ENCODE measurements at regions not wholly inside any gene's neighbourhood (a gene's known extent, or its start where the extent isn't known, plus 50 kb on each side); places are given as distances from the start of the nearest gene placed in this dataset.

GRCh38 chr9:134559013-134559412 lies 82.6 kb upstream of the COL5A1 start:
- no peaks in the 10 kb centered on the region for H3K27me3 ChIP-seq (replicated peaks; ENCODE audit: control insufficient read depth, insufficient read depth, low read length)
- peaks cover 6% of the 10 kb centered on the region for H3K9me3 ChIP-seq (ENCODE audit: control insufficient read depth, low read length)
- DNase-seq (ENCODE audit: low read depth) = no peak
- H3K36me3 ChIP-seq (ENCODE audit: control insufficient read depth, insufficient read depth, low read length, severe bottlenecking) = no peaks in the 10 kb centered on the region
- no peak overlapping the region for H3K4me3 ChIP-seq (ENCODE audit: low read length)
- no peak overlapping the region for H3K9ac ChIP-seq (ENCODE audit: low read length)
- H3K4me1 ChIP-seq (ENCODE audit: control insufficient read depth, insufficient read depth, low read length) = peaks cover 10% of the 10 kb centered on the region

GRCh38 chr9:134560206-134560605 lies 81.4 kb upstream of the COL5A1 start:
- Histone ChIP-seq H3K4me3 (ENCODE audit: low read length) (no peak overlapping the region), H3K27me3 (replicated peaks; ENCODE audit: control insufficient read depth, insufficient read depth, low read length) (no peaks in the 10 kb centered on the region), H3K36me3 (ENCODE audit: control insufficient read depth, insufficient read depth, low read length, severe bottlenecking) (no peaks in the 10 kb centered on the region), H3K9me3 (ENCODE audit: control insufficient read depth, low read length) (peaks cover 6% of the 10 kb centered on the region), H3K4me1 (ENCODE audit: control insufficient read depth, insufficient read depth, low read length) (peaks cover 8% of the 10 kb centered on the region), H3K9ac (ENCODE audit: low read length) (no peak overlapping the region)
- no peak for DNase-seq (ENCODE audit: low read depth)

GRCh38 chr9:134560654-134561053 lies 80.9 kb upstream of the COL5A1 start:
- Histone ChIP-seq H3K9ac (ENCODE audit: low read length) (no peak overlapping the region), H3K27me3 (replicated peaks; ENCODE audit: control insufficient read depth, insufficient read depth, low read length) (no peaks in the 10 kb centered on the region), H3K4me3 (ENCODE audit: low read length) (no peak overlapping the region), H3K4me1 (ENCODE audit: control insufficient read depth, insufficient read depth, low read length) (peaks cover 10% of the 10 kb centered on the region), H3K36me3 (ENCODE audit: control insufficient read depth, insufficient read depth, low read length, severe bottlenecking) (no peaks in the 10 kb centered on the region), H3K9me3 (ENCODE audit: control insufficient read depth, low read length) (peaks cover 6% of the 10 kb centered on the region)
- DNase-seq (ENCODE audit: low read depth) = no peak

- no peak overlapping the region for H3K9ac ChIP-seq (ENCODE audit: low read length)
- H3K4me1 ChIP-seq (ENCODE audit: control insufficient read depth, insufficient read depth, low read length) = peaks cover 10% of the 10 kb centered on the region
- H3K4me3 ChIP-seq (ENCODE audit: low read length) = no peak overlapping the region
These were observed 80.0 kb upstream of the COL5A1 start for GRCh38 chr9:134561427-134562145.

GRCh38 chr9:134562146-134562849 lies 79.3 kb upstream of the COL5A1 start:
- Histone ChIP-seq H3K4me3 (ENCODE audit: low read length) (no peak overlapping the region), H3K9me3 (ENCODE audit: control insufficient read depth, low read length) (peaks cover 19% of the 10 kb centered on the region), H3K27me3 (replicated peaks; ENCODE audit: control insufficient read depth, insufficient read depth, low read length) (no peaks in the 10 kb centered on the region), H3K9ac (ENCODE audit: low read length) (no peak overlapping the region), H3K4me1 (ENCODE audit: control insufficient read depth, insufficient read depth, low read length) (peaks cover 10% of the 10 kb centered on the region), H3K36me3 (ENCODE audit: control insufficient read depth, insufficient read depth, low read length, severe bottlenecking) (no peaks in the 10 kb centered on the region)
- DNase-seq (ENCODE audit: low read depth) = no peak

More at GRCh38 chr9:134561427-134562145, 80.0 kb upstream of the COL5A1 start:
- H3K36me3 ChIP-seq (ENCODE audit: control insufficient read depth, insufficient read depth, low read length, severe bottlenecking) = no peaks in the 10 kb centered on the region
- H3K27me3 ChIP-seq (replicated peaks; ENCODE audit: control insufficient read depth, insufficient read depth, low read length) = no peaks in the 10 kb centered on the region
- H3K9me3 ChIP-seq (ENCODE audit: control insufficient read depth, low read length) = peaks cover 12% of the 10 kb centered on the region
- no peak for DNase-seq (ENCODE audit: low read depth)

GRCh38 chr9:134563397-134563796 lies 78.2 kb upstream of the COL5A1 start:
- H3K27me3 ChIP-seq (replicated peaks; ENCODE audit: control insufficient read depth, insufficient read depth, low read length) = no peaks in the 10 kb centered on the region
- H3K9ac ChIP-seq (ENCODE audit: low read length) = no peak overlapping the region
- H3K4me1 ChIP-seq (ENCODE audit: control insufficient read depth, insufficient read depth, low read length) = peaks cover 19% of the 10 kb centered on the region
- DNase-seq (ENCODE audit: low read depth) = no peak
- no peaks in the 10 kb centered on the region for H3K36me3 ChIP-seq (ENCODE audit: control insufficient read depth, insufficient read depth, low read length, severe bottlenecking)
- no peak overlapping the region for H3K4me3 ChIP-seq (ENCODE audit: low read length)
- H3K9me3 ChIP-seq (ENCODE audit: control insufficient read depth, low read length) = peaks cover 20% of the 10 kb centered on the region

GRCh38 chr9:134564431-134565170 lies 77.0 kb upstream of the COL5A1 start:
- Histone ChIP-seq H3K9me3 (ENCODE audit: control insufficient read depth, low read length) (peaks cover 20% of the 10 kb centered on the region), H3K27me3 (replicated peaks; ENCODE audit: control insufficient read depth, insufficient read depth, low read length) (no peaks in the 10 kb centered on the region), H3K4me3 (ENCODE audit: low read length) (no peak overlapping the region), H3K9ac (ENCODE audit: low read length) (no peak overlapping the region), H3K36me3 (ENCODE audit: control insufficient read depth, insufficient read depth, low read length, severe bottlenecking) (no peaks in the 10 kb centered on the region), H3K4me1 (ENCODE audit: control insufficient read depth, insufficient read depth, low read length) (peaks cover 27% of the 10 kb centered on the region)
- no peak for DNase-seq (ENCODE audit: low read depth)

- no peak overlapping the region for H3K4me3 ChIP-seq (ENCODE audit: low read length)
- peaks cover 20% of the 10 kb centered on the region for H3K9me3 ChIP-seq (ENCODE audit: control insufficient read depth, low read length)
- no peaks in the 10 kb centered on the region for H3K27me3 ChIP-seq (replicated peaks; ENCODE audit: control insufficient read depth, insufficient read depth, low read length)
- peaks cover 30% of the 10 kb centered on the region for H3K4me1 ChIP-seq (ENCODE audit: control insufficient read depth, insufficient read depth, low read length)
- DNase-seq (ENCODE audit: low read depth) = no peak
- H3K36me3 ChIP-seq (ENCODE audit: control insufficient read depth, insufficient read depth, low read length, severe bottlenecking) = no peaks in the 10 kb centered on the region
- H3K9ac ChIP-seq (ENCODE audit: low read length) = no peak overlapping the region
These were observed 76.2 kb upstream of the COL5A1 start for GRCh38 chr9:134565316-134565915.

GRCh38 chr9:134566196-134566847 lies 75.3 kb upstream of the COL5A1 start:
- Histone ChIP-seq H3K27me3 (replicated peaks; ENCODE audit: control insufficient read depth, insufficient read depth, low read length) (no peaks in the 10 kb centered on the region), H3K9me3 (ENCODE audit: control insufficient read depth, low read length) (peaks cover 20% of the 10 kb centered on the region), H3K9ac (ENCODE audit: low read length) (no peak overlapping the region), H3K4me3 (ENCODE audit: low read length) (no peak overlapping the region), H3K36me3 (ENCODE audit: control insufficient read depth, insufficient read depth, low read length, severe bottlenecking) (no peaks in the 10 kb centered on the region), H3K4me1 (ENCODE audit: control insufficient read depth, insufficient read depth, low read length) (peaks cover 39% of the 10 kb centered on the region)
- no peak for DNase-seq (ENCODE audit: low read depth)

- H3K4me3 ChIP-seq (ENCODE audit: low read length) = no peak overlapping the region
- no peak overlapping the region for H3K9ac ChIP-seq (ENCODE audit: low read length)
- H3K36me3 ChIP-seq (ENCODE audit: control insufficient read depth, insufficient read depth, low read length, severe bottlenecking) = no peaks in the 10 kb centered on the region
- H3K4me1 ChIP-seq (ENCODE audit: control insufficient read depth, insufficient read depth, low read length) = peaks cover 39% of the 10 kb centered on the region
- no peak for DNase-seq (ENCODE audit: low read depth)
- peaks cover 20% of the 10 kb centered on the region for H3K9me3 ChIP-seq (ENCODE audit: control insufficient read depth, low read length)
- H3K27me3 ChIP-seq (replicated peaks; ENCODE audit: control insufficient read depth, insufficient read depth, low read length) = no peaks in the 10 kb centered on the region
These were observed 74.7 kb upstream of the COL5A1 start for GRCh38 chr9:134566936-134567335.

Data from adipocyte (in vitro differentiated cells).